Pancreas (tissue), 10 donors: ENCODE measurements at regions not wholly inside any gene's neighbourhood (a gene's known extent, or its start where the extent isn't known, plus 50 kb on each side); places are given as distances from the start of the nearest gene placed in this dataset.
"Not testable (repeated sequence)": the region's sequence is repeated elsewhere in the genome, so short reads cannot be mapped to it uniquely, and the experiment has no call there.

Experiments
- ATAC-seq, 4 donors: fragments of 200-7000 bp; cut with Tn5 transposase; one replicate each; pipeline versions ENCODE4 v1.8.0 to v1.9.1; 2020; ENCODE audit warnings: mild to moderate bottlenecking in 4 of 4, moderate library complexity in 4 of 4
- DNase-seq, 6 donors: peaks; one replicate each; pipeline ENCODE4 v3.0.0-alpha.2; 2020
- FAIRE-seq: peaks from 2 replicates; lab custom pipeline; 2012; peaks lifted over from hg19 to GRCh38; lab: Jason Lieb, UNC
- H3K27ac ChIP-seq, 4 donors: fragments of 200-600 bp; sonication (generic); 1 replicate in 3 of 4; 2 replicates in 1 of 4; pipeline versions ENCODE4 v1.5.0 to v1.8.0; 2020
- H3K27me3 ChIP-seq, 4 donors: fragments of 200-600 bp; one replicate each; pipeline ENCODE4 v1.8.0; 2021
- H3K36me3 ChIP-seq, 3 donors: fragments of 200-600 bp; sonication (generic) in 1 of 3; one replicate each; pipeline versions ENCODE4 v1.5.0 to v1.8.0; 2020 to 2021
- H3K4me1 ChIP-seq, 3 donors: fragments of 200-600 bp; one replicate each; pipeline ENCODE4 v1.8.0; 2021
- H3K4me3 ChIP-seq, 4 donors: fragments of 200-600 bp; sonication (generic) in 2 of 4; one replicate each; pipeline versions ENCODE4 v1.5.0 to v1.8.0; 2020 to 2021
- H3K9me3 ChIP-seq, 4 donors: fragments of 200-600 bp; one replicate each; pipeline ENCODE4 v1.8.0; 2021
- WGBS, 2 donors: extraction: QIAGEN DNeasy Blood & Tissue Kit; methylation state at CpG; one replicate each; pipeline ENCODE4 v1.1.7; 2013; 5-methylcytosine and 5-hydroxymethylcytosine counted together
- intact Hi-C, 3 donors: fragments of 100-400 bp; cut with DNase I; formaldehyde crosslinking; loops; one replicate each; pipeline versions ENCODE4 v1.11.1 to v1.14.2; 2022
- TF ChIP-seq, protein P1 (sequence below), 4 donors: fragments of 200-600 bp; sonication (generic) in 3 of 4; IDR thresholded peaks; one replicate each; pipeline versions ENCODE4 v1.5.0 to v1.8.0; 2021; ENCODE audit warnings: antibody characterized with exemption in 4 of 4
- donor health status: healthy with polysubstance abuse.
- donor health status: DM: no; HTN: no; CAD: no; lungs with moderate emphysema.
- donor health status: DM: no; HTN: no; CAD: no.
- donor health status: control.
- donor health status: control.
- donor health status: Bipolar disorder and iron deficiency.
- donor health status: DM: yes; HTN: yes; CAD: no.
- donor health status: DM: no; HTN: no; CAD: no.
- donor health status: DM: no; HTN: no; CAD: no.
- donor health status: DM: yes; HTN: yes; CAD: no.

DNA sequence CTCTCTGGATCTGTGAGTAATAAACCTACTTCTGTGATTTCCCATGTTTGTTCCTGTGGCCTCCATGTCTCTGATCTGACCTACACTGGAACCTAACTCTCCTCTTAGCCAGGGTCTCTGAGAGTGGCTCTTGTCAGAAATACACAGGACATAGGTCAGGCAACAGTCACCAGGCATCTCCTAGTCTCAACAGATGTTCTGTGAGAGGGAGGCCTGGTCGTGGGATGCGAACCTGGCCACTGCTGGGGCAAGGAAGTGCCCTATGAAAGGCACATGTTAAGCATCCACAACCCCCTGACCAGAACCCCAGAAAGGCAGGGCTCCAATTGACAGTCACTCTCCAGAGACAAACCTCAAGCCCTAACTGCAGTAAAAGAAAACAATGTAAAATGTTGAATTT, 2771.5 kb downstream of the RPIA start:
- H3K36me3 ChIP-seq, H3K4me1 ChIP-seq, ATAC-seq, FAIRE-seq, H3K27ac ChIP-seq, H3K27me3 ChIP-seq, intact Hi-C loops, H3K4me3 ChIP-seq, H3K9me3 ChIP-seq: not testable (repeated sequence)
- DNase-seq = peak in 2 of 6 donors; percentile 50 to 57
- 54 to 73% methylated on average over 2 of the region's 2 CpGs for WGBS, 2 donors

DNA sequence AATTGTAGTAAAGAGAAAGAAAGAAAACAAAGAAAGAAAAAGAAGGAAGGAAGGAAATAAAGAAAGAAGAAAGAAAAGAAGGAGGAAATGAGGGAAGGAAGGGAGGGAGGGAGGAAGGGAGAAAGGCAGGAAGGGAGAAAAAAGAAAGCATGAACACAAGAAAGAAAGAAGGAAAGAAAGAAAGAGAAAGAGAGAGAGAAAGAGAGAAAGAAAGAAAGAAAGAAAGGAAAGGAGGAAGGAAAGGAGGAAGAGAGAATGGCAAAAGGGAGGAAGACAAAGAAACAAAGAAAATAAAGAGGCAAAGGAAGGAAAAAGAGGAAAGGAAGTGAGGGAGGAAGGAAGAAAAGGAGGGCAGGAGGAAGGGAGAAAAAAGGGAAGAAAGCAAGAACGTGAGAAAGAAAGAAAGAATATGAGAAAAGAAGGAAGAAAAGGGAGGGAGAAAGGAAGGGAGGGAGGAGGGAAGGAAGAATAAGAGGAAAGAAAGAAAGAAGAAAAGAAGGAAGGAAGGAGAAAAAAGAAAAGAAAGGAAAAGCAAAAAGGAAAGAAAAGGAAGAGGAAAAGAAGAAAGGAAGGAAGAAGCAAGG, 2775.4 kb downstream of the RPIA start:
- ATAC-seq, H3K4me1 ChIP-seq, intact Hi-C loops, DNase-seq, H3K27me3 ChIP-seq, H3K9me3 ChIP-seq, H3K36me3 ChIP-seq, H3K4me3 ChIP-seq, FAIRE-seq, H3K27ac ChIP-seq: not testable (repeated sequence)
- 15 to 16% methylated on average over 1 of the region's 1 CpG for WGBS, 2 donors

DNA sequence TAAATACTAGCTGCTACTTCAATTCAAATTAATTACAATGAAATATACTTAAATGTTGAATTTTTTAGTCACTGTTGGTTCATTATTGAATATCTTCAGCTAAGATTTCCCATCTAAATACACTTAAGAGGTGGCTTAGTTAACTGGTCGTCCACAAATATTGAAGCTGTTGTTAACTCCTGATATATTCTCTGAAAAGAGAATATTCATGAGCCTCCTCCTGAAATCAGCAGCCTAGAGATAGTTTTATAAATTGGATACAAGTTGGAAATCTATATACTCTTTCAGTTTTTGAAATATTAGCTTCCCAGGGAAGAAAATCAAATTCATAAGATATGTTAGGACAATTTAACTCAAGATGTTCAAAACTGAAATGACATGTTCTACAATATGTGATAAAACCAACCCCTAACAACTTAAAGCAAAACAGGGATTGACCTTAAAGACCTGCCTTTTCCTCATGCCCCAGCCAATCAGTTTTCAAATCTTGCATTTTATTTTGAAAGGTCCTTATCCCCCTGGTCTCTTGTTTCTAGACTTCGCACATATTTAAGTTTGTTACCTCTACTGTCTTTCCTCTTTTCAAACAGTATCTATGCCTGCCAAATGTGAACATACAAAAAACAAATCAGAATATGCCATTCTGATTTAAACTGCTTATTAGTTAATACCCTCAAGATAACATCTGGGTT, 2784.9 kb downstream of the RPIA start:
- FAIRE-seq, H3K4me3 ChIP-seq, H3K4me1 ChIP-seq, intact Hi-C loops, H3K36me3 ChIP-seq, H3K27ac ChIP-seq, DNase-seq, ATAC-seq, H3K9me3 ChIP-seq: not testable (repeated sequence)
- H3K27me3 ChIP-seq = peaks cover 0 to 12% (median 4%) of the 10 kb centered on the region in 4 donors
- WGBS, 2 donors = 27 to 35% methylated on average over 2 of the region's 2 CpGs

DNA sequence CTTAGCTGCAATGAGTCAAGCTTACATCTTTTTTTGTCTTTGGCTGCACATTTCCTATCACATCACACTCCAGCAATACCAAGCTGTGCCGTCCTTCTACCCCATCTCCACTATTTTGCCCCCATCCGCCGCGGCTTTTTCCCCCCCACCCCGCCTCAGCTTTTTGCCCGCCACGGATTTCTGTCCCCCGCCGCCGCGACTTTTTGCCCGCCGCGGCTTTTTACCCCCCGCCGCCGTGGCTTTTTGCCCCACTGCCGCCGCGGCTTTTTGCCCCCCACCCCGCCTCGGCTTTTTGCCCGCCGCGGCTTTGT, 2785.4 kb downstream of the RPIA start:
- DNase-seq = peak in 2 of 6 donors; percentile 32 to 49
- H3K27ac ChIP-seq, intact Hi-C loops, FAIRE-seq, ATAC-seq, H3K4me3 ChIP-seq, H3K36me3 ChIP-seq, H3K9me3 ChIP-seq, H3K4me1 ChIP-seq: not testable (repeated sequence)
- 4 to 9% methylated on average over 17 to 20 of the region's 25 CpGs for WGBS, 2 donors
- peaks cover 0 to 12% (median 4%) of the 10 kb centered on the region in 4 donors for H3K27me3 ChIP-seq

DNA sequence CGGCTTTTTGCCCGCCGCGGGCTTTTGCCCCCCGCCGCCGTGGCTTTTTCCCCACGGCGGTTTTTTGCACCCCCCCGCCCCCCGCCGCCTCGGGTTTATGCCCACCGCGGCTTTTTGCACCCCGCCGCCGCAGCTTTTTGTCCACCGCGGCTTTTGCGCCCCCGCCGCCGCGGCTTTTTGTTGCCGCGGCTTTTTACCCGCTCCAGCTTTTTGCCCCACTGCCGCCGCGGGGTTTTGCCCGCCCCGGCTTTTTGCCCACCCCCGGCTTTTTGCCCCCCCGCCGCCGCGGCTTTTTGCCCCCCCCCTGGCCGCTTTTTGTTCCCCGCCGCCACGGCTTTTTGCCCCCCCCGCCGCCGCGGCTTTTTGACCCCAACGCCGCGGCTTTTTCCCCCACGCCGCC, 2785.8 kb downstream of the RPIA start:
- peak overlapping the region in 3 of 4 donors; percentile 29 to 60 (median 42) for H3K4me3 ChIP-seq
- DNase-seq = peak in 2 of 6 donors; percentile 66 to 72
- H3K4me1 ChIP-seq, ATAC-seq, intact Hi-C loops, H3K36me3 ChIP-seq, H3K9me3 ChIP-seq, H3K27ac ChIP-seq, FAIRE-seq: not testable (repeated sequence)
- whole genome bisulfite sequencing, 2 donors = 3% methylated on average over 46 to 51 of the region's 51 CpGs
- H3K27me3 ChIP-seq = peaks cover 0 to 12% (median 4%) of the 10 kb centered on the region in 4 donors

DNA sequence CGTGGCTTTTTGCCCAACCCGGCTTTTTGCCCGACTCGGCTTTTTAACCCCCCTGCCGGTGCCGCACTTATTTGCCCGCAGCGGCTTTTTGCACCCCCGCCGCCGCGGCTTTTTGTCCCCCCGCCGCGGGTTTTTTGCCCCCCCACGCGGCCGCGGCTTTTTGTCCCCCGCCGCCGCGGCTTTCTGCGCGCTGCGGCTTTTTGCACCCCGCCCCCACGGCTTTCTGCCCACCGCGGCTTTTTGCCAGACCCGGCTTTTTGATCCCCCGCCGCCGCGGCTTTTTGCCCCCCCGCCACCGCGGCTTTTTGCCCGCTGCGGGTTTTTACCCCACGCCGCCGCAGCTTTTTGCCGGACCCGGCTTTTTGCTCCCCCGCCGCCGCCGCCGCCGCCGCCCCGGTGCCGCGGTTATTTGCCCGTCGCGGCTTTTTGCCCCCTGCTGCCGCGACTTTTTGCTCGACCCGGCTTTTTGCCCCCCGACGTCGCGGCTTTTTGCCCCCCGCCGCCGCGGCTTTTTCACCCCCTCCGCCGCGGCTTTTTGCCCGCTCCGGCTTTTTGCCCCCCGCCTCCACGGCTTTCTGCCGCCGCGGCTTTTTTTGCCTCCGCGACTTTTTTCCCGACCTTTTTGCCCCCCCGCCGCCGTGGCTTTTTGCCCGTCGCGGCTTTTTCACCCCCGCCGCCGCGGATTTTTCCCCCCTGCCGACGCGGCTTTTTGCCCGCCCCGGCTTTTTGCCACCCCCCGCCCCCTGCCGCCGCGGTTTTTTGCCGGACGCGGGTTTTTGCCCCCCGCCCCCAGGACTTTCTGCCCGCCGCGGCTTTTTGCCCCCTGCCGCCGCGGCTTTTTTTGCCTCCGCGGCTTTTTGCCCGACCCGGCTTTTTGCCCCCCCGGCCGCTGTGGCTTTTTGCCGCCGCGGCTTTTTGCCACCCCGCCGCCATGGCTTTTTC, 2786.5 kb downstream of the RPIA start:
- FAIRE-seq (no peak), ATAC-seq (peak; percentile 35 to 63 (median 45))

DNA sequence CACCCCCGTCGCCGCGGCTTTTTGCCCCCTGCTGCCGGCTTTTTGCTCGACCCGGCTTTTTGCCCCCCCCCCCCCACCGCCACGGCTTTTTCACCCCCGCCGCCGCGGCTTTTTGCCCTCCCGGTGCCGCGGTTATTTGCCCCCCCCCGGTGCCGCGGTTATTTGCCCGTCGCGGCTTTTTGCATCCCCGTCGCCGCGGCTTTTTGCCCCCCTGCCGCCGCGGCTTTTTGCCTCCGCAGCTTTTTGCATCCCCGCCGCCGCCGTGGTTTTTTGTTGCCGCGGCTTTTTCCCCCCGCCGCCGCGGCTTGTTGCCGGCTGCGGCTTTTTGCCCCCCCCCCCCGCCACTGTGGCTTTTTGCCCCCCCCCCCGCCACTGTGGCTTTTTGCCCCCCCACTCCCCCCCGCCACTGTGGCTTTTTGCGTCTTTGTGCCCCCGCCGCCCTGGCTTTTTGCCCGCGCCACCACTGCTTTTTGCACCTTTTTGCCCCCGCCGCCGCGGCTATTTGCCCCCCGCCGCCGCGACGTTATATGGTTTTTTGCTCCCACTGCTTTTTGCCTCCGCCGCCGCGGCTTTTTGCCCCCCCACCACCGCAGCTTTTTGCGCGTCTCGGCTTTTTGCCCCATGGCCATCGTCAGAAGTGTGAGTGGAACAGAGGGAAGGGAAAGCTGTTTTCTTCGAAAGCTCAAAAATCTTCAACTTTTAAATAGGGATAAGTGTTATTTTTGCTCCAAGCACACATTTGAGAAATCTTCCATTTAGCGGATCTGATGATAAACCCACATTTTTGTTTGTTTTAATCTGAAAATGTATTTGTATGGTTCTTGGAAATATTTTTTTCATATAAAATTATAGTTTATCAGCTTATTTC, 2787.6 kb downstream of the RPIA start:
- H3K9me3 ChIP-seq, intact Hi-C loops, ATAC-seq, H3K36me3 ChIP-seq, FAIRE-seq, H3K4me1 ChIP-seq, H3K27ac ChIP-seq: not testable (repeated sequence)
- peak in 2 of 6 donors; percentile 67 to 82 for DNase-seq
- Histone ChIP-seq H3K27me3 (peaks cover 0 to 12% (median 4%) of the 10 kb centered on the region in 4 donors), H3K4me3 (peak overlapping the region in 2 of 4 donors; percentile 42 to 60)
- WGBS, 2 donors = 4% methylated on average over 62 to 70 of the region's 70 CpGs

More for the DNA sequence above, 2786.5 kb downstream of the RPIA start:
- no peaks in the 10 kb centered on the region for H3K36me3 ChIP-seq
- TF ChIP-seq, protein P1, sequence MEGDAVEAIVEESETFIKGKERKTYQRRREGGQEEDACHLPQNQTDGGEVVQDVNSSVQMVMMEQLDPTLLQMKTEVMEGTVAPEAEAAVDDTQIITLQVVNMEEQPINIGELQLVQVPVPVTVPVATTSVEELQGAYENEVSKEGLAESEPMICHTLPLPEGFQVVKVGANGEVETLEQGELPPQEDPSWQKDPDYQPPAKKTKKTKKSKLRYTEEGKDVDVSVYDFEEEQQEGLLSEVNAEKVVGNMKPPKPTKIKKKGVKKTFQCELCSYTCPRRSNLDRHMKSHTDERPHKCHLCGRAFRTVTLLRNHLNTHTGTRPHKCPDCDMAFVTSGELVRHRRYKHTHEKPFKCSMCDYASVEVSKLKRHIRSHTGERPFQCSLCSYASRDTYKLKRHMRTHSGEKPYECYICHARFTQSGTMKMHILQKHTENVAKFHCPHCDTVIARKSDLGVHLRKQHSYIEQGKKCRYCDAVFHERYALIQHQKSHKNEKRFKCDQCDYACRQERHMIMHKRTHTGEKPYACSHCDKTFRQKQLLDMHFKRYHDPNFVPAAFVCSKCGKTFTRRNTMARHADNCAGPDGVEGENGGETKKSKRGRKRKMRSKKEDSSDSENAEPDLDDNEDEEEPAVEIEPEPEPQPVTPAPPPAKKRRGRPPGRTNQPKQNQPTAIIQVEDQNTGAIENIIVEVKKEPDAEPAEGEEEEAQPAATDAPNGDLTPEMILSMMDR (IDR thresholded peaks at IDR 0.05) = no peak
- intact Hi-C loops = no loop called here
- peaks cover 0 to 12% (median 4%) of the 10 kb centered on the region in 4 donors for H3K27me3 ChIP-seq
- peak overlapping the region; percentile 2 to 60 (median 36) for H3K4me3 ChIP-seq
- WGBS, 2 donors = 1 to 2% methylated on average over 123 of the region's 123 CpGs
- no peaks in the 10 kb centered on the region for H3K9me3 ChIP-seq
- H3K4me1 ChIP-seq = no peaks in the 10 kb centered on the region
- DNase-seq = peak in 5 of 6 donors; percentile 33 to 87 (median 55)
- H3K27ac ChIP-seq = no peak overlapping the region

DNA sequence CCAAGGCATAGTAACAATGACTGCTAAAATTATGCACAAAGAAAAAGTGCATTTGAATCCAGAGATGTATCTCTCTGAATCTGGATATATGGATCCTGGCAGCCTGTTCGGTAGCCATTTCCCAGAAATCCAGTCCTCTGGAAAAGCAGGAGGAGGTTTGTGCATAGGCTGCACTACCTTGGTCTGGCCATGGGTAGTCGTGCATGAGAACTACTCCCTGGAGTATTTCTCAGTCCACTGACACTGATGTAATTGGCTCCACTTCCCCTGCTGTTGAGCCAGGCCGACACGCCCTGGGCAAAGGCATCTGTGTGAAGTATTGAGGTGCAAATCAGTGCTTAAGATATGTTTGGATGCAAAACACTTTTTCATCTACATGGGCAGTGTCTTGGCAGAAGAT, 2793.8 kb downstream of the RPIA start:
- peak in 1 of 6 donors; percentile 9 for DNase-seq
- H3K4me1 ChIP-seq, ATAC-seq, H3K27ac ChIP-seq, intact Hi-C loops, H3K27me3 ChIP-seq, H3K9me3 ChIP-seq, H3K4me3 ChIP-seq, H3K36me3 ChIP-seq, FAIRE-seq: not testable (repeated sequence)
- WGBS, 2 donors = 7 to 10% methylated on average over 3 to 4 of the region's 4 CpGs

DNA sequence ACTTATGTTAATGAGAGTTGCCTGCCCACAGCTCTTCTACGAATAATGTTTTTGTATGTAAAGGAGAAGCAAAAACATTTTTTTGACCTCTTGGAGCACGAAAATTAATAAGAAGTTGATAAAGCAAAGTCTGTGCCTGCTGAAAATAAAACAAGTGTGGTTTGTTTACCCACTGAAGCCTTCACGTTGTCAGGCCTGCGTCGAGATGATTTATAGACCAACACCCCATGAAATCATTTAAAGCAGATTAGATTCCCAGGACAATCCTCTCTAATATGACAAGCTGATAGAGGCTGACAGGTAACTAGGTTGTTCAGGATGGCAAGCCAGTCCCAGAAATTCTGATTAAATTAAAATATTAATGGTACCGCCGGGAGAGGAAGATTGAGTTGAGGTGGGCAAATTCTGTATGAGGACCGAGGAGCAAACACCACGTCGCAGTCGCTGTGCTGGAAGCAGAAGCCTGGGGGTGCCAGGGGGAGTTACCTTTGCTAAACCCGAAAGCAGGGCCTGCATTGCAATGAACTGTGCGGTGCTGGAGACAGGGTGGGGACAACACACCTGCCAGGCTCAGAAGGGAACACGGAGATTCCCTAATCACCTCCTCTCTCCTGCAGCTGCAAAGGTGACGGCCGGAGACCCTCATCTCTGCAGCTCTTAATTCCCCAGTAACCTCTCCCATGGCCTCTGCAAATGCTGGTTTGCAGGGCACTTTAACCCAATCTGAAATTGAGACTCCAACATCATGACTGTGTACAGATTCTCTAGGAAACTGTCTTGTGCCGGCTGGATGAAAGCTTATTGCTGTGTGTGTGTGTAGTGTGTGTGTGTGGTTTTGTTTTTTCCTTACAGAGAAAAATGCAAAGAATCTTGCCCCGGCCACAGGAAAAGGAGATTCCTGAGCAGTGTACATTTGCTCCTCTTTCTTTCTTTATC, 2805.9 kb downstream of the RPIA start:
- H3K27me3 ChIP-seq, H3K27ac ChIP-seq, FAIRE-seq, H3K9me3 ChIP-seq, intact Hi-C loops, H3K4me1 ChIP-seq, H3K4me3 ChIP-seq, H3K36me3 ChIP-seq: not testable (repeated sequence)
- DNase-seq (peak in 1 of 6 donors; percentile 35), ATAC-seq (peak in 1 of 4 donors; percentile 23)
- 13 to 14% methylated on average over 7 to 13 of the region's 18 CpGs for WGBS, 2 donors
